ENCODE measurements at regions not wholly inside any gene's neighbourhood (a gene's known extent, or its start where the extent isn't known, plus 50 kb on each side); places are given as distances from the start of the nearest gene placed in this dataset.

DNA sequence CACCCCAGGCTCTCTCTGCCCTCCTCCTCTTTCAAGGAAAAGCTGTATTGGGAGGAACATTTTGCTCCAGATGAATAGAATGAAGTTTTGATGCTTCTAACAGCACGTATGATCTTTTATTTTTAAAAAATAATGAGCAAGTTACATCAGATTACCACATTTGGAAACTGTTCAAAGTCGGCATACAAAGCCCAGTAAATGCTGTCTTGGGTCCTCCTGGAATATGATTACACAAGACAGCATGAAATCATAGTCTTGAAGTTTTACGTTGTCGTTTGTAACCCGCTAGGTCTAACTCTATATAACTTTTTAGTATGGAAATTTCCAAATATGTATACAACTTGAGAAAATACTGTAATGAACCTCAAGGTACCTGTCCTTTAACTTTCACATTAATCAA lies 385.6 kb downstream of the HLX start:
- Histone ChIP-seq H3K4me3 (replicated peaks; ENCODE audit: insufficient read depth, low read length) (no peak overlapping the region), H3K27me3 (ENCODE audit: insufficient read depth, poor library complexity, severe bottlenecking) (no peaks in the 10 kb centered on the region), H3K27ac (replicated peaks) (no peak overlapping the region)
- TF ChIP-seq GABPA (IDR thresholded peaks at IDR 0.05; ENCODE audit: low read depth): no peak
- TF ChIP-seq POLR2AphosphoS5 (IDR thresholded peaks at IDR 0.05; ENCODE audit: low read depth): no peak
- TF ChIP-seq, protein P1, sequence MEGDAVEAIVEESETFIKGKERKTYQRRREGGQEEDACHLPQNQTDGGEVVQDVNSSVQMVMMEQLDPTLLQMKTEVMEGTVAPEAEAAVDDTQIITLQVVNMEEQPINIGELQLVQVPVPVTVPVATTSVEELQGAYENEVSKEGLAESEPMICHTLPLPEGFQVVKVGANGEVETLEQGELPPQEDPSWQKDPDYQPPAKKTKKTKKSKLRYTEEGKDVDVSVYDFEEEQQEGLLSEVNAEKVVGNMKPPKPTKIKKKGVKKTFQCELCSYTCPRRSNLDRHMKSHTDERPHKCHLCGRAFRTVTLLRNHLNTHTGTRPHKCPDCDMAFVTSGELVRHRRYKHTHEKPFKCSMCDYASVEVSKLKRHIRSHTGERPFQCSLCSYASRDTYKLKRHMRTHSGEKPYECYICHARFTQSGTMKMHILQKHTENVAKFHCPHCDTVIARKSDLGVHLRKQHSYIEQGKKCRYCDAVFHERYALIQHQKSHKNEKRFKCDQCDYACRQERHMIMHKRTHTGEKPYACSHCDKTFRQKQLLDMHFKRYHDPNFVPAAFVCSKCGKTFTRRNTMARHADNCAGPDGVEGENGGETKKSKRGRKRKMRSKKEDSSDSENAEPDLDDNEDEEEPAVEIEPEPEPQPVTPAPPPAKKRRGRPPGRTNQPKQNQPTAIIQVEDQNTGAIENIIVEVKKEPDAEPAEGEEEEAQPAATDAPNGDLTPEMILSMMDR (IDR thresholded peaks at IDR 0.05; ENCODE audit: insufficient read depth, low read length): no peak
- TF ChIP-seq, protein P2, sequence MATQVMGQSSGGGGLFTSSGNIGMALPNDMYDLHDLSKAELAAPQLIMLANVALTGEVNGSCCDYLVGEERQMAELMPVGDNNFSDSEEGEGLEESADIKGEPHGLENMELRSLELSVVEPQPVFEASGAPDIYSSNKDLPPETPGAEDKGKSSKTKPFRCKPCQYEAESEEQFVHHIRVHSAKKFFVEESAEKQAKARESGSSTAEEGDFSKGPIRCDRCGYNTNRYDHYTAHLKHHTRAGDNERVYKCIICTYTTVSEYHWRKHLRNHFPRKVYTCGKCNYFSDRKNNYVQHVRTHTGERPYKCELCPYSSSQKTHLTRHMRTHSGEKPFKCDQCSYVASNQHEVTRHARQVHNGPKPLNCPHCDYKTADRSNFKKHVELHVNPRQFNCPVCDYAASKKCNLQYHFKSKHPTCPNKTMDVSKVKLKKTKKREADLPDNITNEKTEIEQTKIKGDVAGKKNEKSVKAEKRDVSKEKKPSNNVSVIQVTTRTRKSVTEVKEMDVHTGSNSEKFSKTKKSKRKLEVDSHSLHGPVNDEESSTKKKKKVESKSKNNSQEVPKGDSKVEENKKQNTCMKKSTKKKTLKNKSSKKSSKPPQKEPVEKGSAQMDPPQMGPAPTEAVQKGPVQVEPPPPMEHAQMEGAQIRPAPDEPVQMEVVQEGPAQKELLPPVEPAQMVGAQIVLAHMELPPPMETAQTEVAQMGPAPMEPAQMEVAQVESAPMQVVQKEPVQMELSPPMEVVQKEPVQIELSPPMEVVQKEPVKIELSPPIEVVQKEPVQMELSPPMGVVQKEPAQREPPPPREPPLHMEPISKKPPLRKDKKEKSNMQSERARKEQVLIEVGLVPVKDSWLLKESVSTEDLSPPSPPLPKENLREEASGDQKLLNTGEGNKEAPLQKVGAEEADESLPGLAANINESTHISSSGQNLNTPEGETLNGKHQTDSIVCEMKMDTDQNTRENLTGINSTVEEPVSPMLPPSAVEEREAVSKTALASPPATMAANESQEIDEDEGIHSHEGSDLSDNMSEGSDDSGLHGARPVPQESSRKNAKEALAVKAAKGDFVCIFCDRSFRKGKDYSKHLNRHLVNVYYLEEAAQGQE (IDR thresholded peaks at IDR 0.05; ENCODE audit: insufficient replicate concordance, low read depth): no peak
- TF ChIP-seq SPI1 (IDR thresholded peaks at IDR 0.05; ENCODE audit: borderline replicate concordance, low read depth): no peak
- DNase-seq (ENCODE audit: low read depth in 1 of 2, low spot score in 1 of 2): no peak

DNA sequence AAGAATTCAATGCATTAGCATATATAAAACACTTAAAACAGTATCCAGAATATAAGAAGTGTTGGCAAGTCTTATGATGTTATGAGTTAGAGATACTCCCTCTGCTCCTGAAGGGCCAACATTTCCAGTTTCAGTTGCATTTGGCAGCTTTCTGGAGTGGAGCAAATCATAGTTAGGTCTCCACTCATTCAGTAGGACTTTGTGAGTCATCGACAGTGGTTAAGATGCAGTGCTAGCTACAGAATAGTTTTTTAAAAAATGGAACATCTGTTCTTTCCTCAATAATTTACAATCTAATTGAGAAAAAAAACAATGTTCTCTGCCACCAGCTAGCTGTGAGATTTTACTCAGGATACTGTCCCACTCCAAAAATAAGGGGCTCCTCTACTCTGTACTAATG lies 389.1 kb downstream of the HLX start:
- DNase-seq (ENCODE audit: low read depth in 1 of 2, low spot score in 1 of 2): no peak
- Histone ChIP-seq H3K27me3 (ENCODE audit: insufficient read depth, poor library complexity, severe bottlenecking) (no peaks in the 10 kb centered on the region), H3K4me3 (replicated peaks; ENCODE audit: insufficient read depth, low read length) (no peak overlapping the region), H3K27ac (replicated peaks) (no peak overlapping the region)
- TF ChIP-seq GABPA (IDR thresholded peaks at IDR 0.05; ENCODE audit: low read depth) (no peak), POLR2AphosphoS5 (IDR thresholded peaks at IDR 0.05; ENCODE audit: low read depth) (no peak), SPI1 (IDR thresholded peaks at IDR 0.05; ENCODE audit: borderline replicate concordance, low read depth) (no peak)
- TF ChIP-seq, protein P2 (IDR thresholded peaks at IDR 0.05; ENCODE audit: insufficient replicate concordance, low read depth): no peak
- TF ChIP-seq, protein P1 (IDR thresholded peaks at IDR 0.05; ENCODE audit: insufficient read depth, low read length): no peak

DNA sequence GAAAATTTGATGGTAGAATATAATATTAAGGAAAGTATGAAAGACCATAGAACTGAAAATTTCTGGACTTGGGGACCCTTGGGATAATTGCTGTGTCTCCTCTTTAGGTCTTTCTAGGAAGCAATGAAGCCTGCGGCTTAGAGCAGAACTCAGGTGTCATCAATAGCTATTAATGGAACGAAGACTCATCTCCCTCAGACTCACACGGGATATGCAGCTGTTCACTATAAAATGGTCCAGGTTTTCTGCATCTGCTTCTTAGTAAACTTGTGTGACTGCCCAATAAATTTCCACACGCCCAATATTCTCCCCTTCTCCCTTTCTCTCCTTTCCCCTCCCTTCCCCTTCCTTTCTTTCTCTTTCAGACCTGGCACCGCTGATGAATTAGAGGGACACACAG lies 392.5 kb downstream of the HLX start:
- TF ChIP-seq, protein P1 (IDR thresholded peaks at IDR 0.05; ENCODE audit: insufficient read depth, low read length): no peak
- TF ChIP-seq POLR2AphosphoS5 (IDR thresholded peaks at IDR 0.05; ENCODE audit: low read depth): no peak
- TF ChIP-seq, protein P2 (IDR thresholded peaks at IDR 0.05; ENCODE audit: insufficient replicate concordance, low read depth): no peak
- no peak for TF ChIP-seq GABPA (IDR thresholded peaks at IDR 0.05; ENCODE audit: low read depth)
- TF ChIP-seq SPI1 (IDR thresholded peaks at IDR 0.05; ENCODE audit: borderline replicate concordance, low read depth): no peak
- DNase-seq (ENCODE audit: low read depth in 1 of 2, low spot score in 1 of 2): no peak
- no peak overlapping the region for H3K27ac ChIP-seq (replicated peaks)
- H3K27me3 ChIP-seq (ENCODE audit: insufficient read depth, poor library complexity, severe bottlenecking): no peaks in the 10 kb centered on the region
- no peak overlapping the region for H3K4me3 ChIP-seq (replicated peaks; ENCODE audit: insufficient read depth, low read length)
